GM21423 (cell line): ENCODE measurements at regions not wholly inside any gene's neighbourhood (a gene's known extent, or its start where the extent isn't known, plus 50 kb on each side); places are given as distances from the start of the nearest gene placed in this dataset.

ENCODE experiments used
- ATAC-seq: cut with Tn5 transposase; IDR thresholded peaks from one replicate; pipeline ENCODE4 v1.9.1; 2021; ENCODE audit warnings: mild to moderate bottlenecking, moderate library complexity; ENCODE audit not compliant: unreplicated experiment

DNA sequence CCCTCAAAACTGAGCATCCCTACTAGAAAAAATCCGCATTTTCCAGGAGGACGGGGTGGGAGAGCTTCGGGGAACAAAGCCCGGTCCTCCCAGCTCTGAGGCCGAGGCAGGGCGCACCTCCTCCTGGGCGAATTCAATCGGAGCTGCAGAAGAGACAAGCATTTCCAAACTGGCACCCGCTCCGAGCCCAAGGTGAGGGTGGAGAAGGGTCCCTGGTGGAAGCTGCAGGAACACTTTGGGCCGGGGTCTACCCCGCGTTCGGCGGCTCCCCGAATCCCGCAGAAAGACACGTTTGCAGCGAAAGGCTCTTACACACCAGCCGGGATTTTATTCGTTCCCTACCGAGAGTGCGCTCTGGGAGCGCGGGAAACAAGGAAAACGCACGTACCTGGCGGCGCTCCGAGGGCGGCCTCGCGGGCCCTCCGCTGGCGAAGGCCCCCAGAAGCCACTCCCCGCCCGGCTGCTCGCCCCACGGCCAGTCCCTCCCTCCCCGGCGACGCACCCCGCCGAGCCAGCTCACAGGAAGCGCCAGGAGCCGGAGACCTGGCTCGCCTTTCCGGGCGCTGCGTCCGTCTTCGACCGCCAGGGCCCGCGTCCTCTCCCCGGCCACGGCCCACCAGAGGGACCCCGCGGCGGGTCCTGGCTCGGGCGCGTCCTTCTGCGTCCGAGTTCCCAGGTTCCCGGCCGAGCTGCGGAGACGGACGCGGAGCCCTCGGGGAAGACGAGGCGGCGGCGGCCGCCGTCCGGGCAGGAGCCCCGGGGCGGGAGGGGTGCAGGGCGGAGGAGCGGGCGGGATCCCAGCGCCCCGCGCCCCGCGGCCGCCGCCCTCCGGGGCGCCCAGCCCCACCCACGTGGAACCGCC lies 49.8 kb upstream of the BAHCC1 start:
- peak; percentile 40 for ATAC-seq
